Upper lobe of right lung (tissue), 1 donor: ENCODE measurements at regions not wholly inside any gene's neighbourhood (a gene's known extent, or its start where the extent isn't known, plus 50 kb on each side); places are given as distances from the start of the nearest gene placed in this dataset.
"Not testable (repeated sequence)": the region's sequence is repeated elsewhere in the genome, so short reads cannot be mapped to it uniquely, and the experiment has no call there.

Experiments
- ATAC-seq: fragments of 200-7000 bp; cut with Tn5 transposase; one replicate; pipeline ENCODE4 v1.9.1; 2020; ENCODE audit warnings: mild to moderate bottlenecking, moderate library complexity
- DNase-seq: peaks from one replicate; pipeline ENCODE4 v3.0.0-alpha.2; 2020
- H3K27ac ChIP-seq: fragments of 200-600 bp; one replicate; pipeline ENCODE4 v1.8.0; 2022
- H3K27me3 ChIP-seq: fragments of 200-600 bp; one replicate; pipeline ENCODE4 v1.8.0; 2022; ENCODE audit warnings: mild to moderate bottlenecking
- H3K36me3 ChIP-seq: fragments of 200-600 bp; one replicate; pipeline ENCODE4 v1.8.0; 2022
- H3K4me1 ChIP-seq: fragments of 200-600 bp; one replicate; pipeline ENCODE4 v1.8.0; 2022
- H3K4me3 ChIP-seq: fragments of 200-600 bp; one replicate; pipeline ENCODE4 v1.8.0; 2022; ENCODE audit warnings: mild to moderate bottlenecking
- H3K9me3 ChIP-seq: fragments of 200-600 bp; one replicate; pipeline ENCODE4 v1.8.0; 2022
- intact Hi-C: fragments of 100-400 bp; cut with DNase I; formaldehyde crosslinking; loops from one replicate; pipeline ENCODE4 v1.11.0; 2022
- TF ChIP-seq, protein P1 (sequence below): fragments of 200-600 bp; IDR thresholded peaks from one replicate; pipeline ENCODE4 v1.8.0; 2022; ENCODE audit warnings: antibody characterized with exemption
- donor health status: DM: no; HTN: yes; CAD: no; lungs with severe emphysema.

DNA sequence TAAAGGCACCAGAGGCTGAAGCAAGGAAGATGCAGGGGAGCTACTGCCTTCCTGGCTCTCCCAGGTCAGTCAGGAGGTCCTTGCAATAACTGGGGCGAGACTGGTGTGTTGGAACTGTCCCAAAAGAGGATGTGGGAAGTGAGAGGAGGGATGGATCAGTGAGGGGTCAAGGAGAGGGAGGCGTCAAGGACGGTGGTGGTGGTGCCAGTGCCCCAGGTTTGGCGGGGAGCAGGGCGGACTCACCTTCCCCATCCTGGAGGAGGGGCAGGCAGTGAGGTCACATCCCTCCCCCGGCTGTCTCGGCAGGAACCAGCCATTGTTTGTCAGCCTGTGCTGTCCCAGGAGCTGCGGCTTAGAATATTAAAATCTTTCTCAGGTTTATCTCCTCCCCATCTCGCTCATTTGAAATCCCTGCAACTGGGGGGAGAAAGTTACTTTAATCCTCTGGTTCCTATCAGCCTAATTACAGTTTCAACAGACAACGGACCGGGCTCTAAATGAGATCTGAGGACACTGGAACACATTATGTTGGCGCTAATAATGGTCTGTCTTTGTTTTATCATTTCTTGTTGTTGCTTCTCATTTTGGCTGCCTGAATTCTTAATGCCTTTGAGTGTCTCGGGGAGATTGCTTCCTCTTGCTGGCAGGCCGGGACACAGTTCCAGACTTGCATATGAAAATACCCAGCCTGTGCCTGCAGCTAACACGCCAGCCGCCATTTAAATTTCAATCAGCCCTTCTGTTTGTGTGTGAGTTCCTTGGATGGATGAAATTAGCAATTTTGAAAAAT is 387.5 kb downstream of the RPS24 start:
- H3K4me3 ChIP-seq, result no peak overlapping the region
- no peaks in the 10 kb centered on the region for H3K36me3 ChIP-seq
- ATAC-seq (no peak), DNase-seq (no peak)
- H3K27me3 ChIP-seq, result no peaks in the 10 kb centered on the region
- peaks cover 16% of the 10 kb centered on the region for H3K4me1 ChIP-seq
- intact Hi-C loops, result no loop called here
- TF ChIP-seq, protein P1, sequence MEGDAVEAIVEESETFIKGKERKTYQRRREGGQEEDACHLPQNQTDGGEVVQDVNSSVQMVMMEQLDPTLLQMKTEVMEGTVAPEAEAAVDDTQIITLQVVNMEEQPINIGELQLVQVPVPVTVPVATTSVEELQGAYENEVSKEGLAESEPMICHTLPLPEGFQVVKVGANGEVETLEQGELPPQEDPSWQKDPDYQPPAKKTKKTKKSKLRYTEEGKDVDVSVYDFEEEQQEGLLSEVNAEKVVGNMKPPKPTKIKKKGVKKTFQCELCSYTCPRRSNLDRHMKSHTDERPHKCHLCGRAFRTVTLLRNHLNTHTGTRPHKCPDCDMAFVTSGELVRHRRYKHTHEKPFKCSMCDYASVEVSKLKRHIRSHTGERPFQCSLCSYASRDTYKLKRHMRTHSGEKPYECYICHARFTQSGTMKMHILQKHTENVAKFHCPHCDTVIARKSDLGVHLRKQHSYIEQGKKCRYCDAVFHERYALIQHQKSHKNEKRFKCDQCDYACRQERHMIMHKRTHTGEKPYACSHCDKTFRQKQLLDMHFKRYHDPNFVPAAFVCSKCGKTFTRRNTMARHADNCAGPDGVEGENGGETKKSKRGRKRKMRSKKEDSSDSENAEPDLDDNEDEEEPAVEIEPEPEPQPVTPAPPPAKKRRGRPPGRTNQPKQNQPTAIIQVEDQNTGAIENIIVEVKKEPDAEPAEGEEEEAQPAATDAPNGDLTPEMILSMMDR, result no peak
- no peak overlapping the region for H3K27ac ChIP-seq
- peaks cover 5% of the 10 kb centered on the region for H3K9me3 ChIP-seq

DNA sequence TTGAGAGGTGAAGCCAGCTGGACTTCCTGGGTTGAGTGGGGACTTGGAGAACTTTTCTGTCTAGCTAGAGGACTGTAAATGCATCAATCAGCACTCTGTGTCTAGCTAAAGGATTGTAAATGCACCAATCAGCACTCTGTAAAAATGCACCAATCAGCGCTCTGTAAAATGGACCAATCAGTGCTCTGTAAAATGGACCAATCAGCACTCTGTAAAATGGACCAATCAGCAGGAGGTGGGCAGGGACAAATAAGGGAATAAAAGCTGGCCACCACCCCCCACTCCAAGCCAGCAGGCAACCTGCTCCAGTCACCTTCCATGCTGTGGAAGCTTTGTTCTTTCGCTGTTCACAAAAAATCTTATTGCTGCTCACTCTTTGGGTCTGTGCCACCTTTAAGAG is 390.4 kb downstream of the RPS24 start:
- H3K27ac ChIP-seq, ATAC-seq, H3K9me3 ChIP-seq, intact Hi-C loops, H3K36me3 ChIP-seq, H3K27me3 ChIP-seq, H3K4me3 ChIP-seq, DNase-seq, H3K4me1 ChIP-seq: not testable (repeated sequence)

DNA sequence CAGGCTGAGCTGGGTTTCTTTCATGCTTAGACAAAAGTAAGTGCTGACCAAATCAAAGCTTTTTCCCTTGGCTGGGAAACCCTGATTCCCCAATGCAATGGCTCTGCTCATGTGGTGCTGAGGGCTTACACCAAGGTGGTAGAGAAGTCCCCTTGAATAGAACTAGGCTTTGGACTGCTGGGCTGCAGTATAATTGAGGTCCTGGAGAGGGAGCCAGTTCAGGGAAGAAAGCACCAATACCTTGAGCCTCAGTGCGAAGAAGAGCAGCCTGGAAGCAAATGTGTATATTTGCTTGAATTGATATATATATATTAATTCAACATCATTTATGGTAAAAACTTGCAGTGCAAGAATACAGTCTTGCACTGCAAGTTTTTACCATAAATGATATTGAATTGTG is 391.1 kb downstream of the RPS24 start:
- Histone ChIP-seq H3K4me1 (peaks cover 5% of the 10 kb centered on the region), H3K36me3 (no peaks in the 10 kb centered on the region), H3K27me3 (no peaks in the 10 kb centered on the region), H3K27ac (no peak overlapping the region), H3K4me3 (no peak overlapping the region), H3K9me3 (peaks cover 5% of the 10 kb centered on the region)
- TF ChIP-seq, protein P1, result no peak
- no peak for DNase-seq
- peak; percentile 51 for ATAC-seq
- intact Hi-C loops, result no loop called here

DNA sequence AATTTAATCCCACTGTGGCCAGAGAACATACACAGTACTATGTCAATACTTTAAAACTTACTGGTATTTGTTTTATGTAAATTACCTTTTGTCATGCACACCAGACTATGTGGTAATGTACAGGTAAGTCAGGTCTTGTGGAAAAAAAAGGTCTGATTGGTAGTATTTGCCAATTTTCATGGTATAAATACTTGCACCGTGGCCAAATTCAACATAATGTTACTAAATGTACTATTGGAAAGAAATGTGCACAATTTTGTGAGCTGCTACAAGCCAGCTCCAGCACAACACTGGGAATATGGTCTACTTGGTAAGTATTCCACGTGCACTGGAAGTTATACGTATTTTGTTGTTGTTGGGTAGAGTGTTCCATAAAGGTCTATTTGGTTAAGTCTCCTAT is 392.5 kb downstream of the RPS24 start:
- DNase-seq, result no peak
- no peak overlapping the region for H3K27ac ChIP-seq
- TF ChIP-seq, protein P1, result no peak
- no peak overlapping the region for H3K4me3 ChIP-seq
- H3K27me3 ChIP-seq, result no peaks in the 10 kb centered on the region
- peaks cover 5% of the 10 kb centered on the region for H3K9me3 ChIP-seq
- no peaks in the 10 kb centered on the region for H3K36me3 ChIP-seq
- H3K4me1 ChIP-seq, result no peaks in the 10 kb centered on the region
- no peak for ATAC-seq
- intact Hi-C loops, result no loop called here

DNA sequence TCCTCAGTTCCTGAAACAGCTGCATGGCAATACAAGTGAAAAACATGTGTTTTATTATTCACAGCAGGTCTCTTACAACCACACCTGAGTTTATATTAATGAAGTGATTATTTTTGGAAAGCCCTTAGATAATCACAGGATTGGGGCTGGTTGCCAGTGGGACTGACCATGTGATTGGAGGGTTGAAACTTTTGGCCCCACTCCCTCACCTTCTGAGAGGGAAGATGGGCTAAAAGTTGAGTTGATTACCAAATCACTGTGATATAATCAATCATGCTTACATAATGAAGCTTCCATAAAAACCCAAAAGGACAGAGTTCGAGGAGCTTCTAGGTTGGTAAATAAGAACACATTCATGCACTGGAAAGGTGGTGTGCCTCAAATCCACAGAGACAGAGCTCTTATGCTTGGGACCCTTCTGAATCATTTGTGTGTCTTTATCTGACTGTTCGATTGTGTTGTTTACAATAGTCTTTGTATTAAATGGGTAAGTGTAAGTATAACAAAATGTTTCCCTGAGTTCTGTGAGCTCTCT is 393.9 kb downstream of the RPS24 start:
- Histone ChIP-seq H3K9me3 (peaks cover 5% of the 10 kb centered on the region), H3K27ac (no peak overlapping the region), H3K4me1 (no peaks in the 10 kb centered on the region), H3K36me3 (no peaks in the 10 kb centered on the region), H3K4me3 (no peak overlapping the region), H3K27me3 (no peaks in the 10 kb centered on the region)
- TF ChIP-seq, protein P1, result no peak
- DNase-seq, result no peak
- intact Hi-C loops, result no loop called here
- no peak for ATAC-seq

DNA sequence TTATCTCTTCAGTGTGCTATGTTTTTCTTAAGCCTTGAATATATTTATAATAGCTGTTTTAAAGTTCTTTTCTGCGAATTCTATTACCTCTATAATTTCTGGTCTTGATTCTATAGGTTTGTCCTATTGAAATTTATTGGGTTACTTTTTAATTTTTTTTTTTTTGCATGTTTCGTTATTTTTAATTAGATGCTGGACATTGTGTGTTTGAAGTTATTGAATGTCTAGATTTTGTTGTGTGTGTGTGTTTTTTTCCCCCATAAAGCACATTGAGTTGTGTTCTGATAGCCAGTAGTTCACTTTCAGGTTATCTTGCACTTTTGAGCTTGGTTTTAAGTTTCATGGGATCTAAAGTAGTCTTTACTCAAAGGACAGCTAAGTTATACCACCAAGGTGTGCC is 394.9 kb downstream of the RPS24 start:
- no peak overlapping the region for H3K27ac ChIP-seq
- no peaks in the 10 kb centered on the region for H3K4me1 ChIP-seq
- ATAC-seq (no peak), DNase-seq (no peak)
- H3K36me3 ChIP-seq, result no peaks in the 10 kb centered on the region
- H3K4me3 ChIP-seq, result no peak overlapping the region
- H3K9me3 ChIP-seq, result peaks cover 5% of the 10 kb centered on the region
- intact Hi-C loops, result no loop called here
- TF ChIP-seq, protein P1, result no peak
- no peaks in the 10 kb centered on the region for H3K27me3 ChIP-seq
